Progenitor cell of endocrine pancreas (in vitro differentiated cells): ENCODE measurements at regions not wholly inside any gene's neighbourhood (a gene's known extent, or its start where the extent isn't known, plus 50 kb on each side); places are given as distances from the start of the nearest gene placed in this dataset.

Experiments used
- DNase-seq: peaks from one replicate; pipeline ENCODE4 v3.0.0; 2021; ENCODE audit warnings: low spot score; ENCODE audit not compliant: unreplicated experiment
- H3K27ac Mint-ChIP-seq: 2 replicates; pipeline ENCODE4 v1.8.0; 2021; ENCODE audit warnings: mild to moderate bottlenecking, moderate library complexity, mixed read lengths
- H3K27me3 Mint-ChIP-seq: 2 replicates; pipeline ENCODE4 v1.8.0; 2021; ENCODE audit warnings: mixed read lengths
- H3K36me3 Mint-ChIP-seq: 2 replicates; pipeline ENCODE4 v1.8.0; 2022; ENCODE audit warnings: mixed read lengths; ENCODE audit not compliant: insufficient read depth
- H3K4me1 Mint-ChIP-seq: 2 replicates; pipeline ENCODE4 v1.8.0; 2021; ENCODE audit warnings: low read depth, mixed read lengths
- H3K4me3 Mint-ChIP-seq: 2 replicates; pipeline ENCODE4 v1.8.0; 2021; ENCODE audit warnings: low read depth, mild to moderate bottlenecking, moderate library complexity, mixed read lengths
- H3K9me3 Mint-ChIP-seq: 2 replicates; pipeline ENCODE4 v1.8.0; 2021; ENCODE audit warnings: low read depth, mixed read lengths
- TF ChIP-seq, protein P1 (sequence below): fragments of 200-600 bp; sonication (generic); IDR thresholded peaks from one replicate; pipeline ENCODE4 v1.5.0; 2021; ENCODE audit warnings: antibody characterized with exemption, mild to moderate bottlenecking; ENCODE audit not compliant: unreplicated experiment

DNA sequence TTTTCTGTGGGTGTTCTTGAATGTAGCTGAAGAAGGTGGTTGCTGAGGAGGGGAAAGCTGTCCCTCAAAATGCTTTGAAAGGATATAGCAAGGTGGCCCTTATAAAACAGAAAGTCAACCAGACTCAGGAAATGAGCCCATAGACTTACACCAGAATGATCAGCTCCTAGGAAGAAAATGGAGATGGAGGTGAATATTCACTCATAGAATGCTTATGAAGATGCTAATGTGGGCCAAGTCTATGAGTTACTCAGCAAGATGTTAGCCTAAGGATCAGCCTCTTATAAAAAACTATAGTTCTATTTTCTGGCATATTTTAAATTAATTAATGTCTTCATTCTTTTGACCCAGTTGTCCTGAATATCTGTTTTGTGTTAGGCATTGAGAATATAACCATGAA is 1054.0 kb downstream of the AGBL1 start:
- Mint-ChIP-seq H3K27ac (no peak overlapping the region), H3K4me3 (no peak overlapping the region), H3K9me3 (no peaks in the 10 kb centered on the region), H3K36me3 (no peaks in the 10 kb centered on the region), H3K4me1 (no peaks in the 10 kb centered on the region), H3K27me3 (no peaks in the 10 kb centered on the region)
- TF ChIP-seq, protein P1, sequence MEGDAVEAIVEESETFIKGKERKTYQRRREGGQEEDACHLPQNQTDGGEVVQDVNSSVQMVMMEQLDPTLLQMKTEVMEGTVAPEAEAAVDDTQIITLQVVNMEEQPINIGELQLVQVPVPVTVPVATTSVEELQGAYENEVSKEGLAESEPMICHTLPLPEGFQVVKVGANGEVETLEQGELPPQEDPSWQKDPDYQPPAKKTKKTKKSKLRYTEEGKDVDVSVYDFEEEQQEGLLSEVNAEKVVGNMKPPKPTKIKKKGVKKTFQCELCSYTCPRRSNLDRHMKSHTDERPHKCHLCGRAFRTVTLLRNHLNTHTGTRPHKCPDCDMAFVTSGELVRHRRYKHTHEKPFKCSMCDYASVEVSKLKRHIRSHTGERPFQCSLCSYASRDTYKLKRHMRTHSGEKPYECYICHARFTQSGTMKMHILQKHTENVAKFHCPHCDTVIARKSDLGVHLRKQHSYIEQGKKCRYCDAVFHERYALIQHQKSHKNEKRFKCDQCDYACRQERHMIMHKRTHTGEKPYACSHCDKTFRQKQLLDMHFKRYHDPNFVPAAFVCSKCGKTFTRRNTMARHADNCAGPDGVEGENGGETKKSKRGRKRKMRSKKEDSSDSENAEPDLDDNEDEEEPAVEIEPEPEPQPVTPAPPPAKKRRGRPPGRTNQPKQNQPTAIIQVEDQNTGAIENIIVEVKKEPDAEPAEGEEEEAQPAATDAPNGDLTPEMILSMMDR, result no peak
- no peak for DNase-seq

- H3K4me3 Mint-ChIP-seq, result no peak overlapping the region
- DNase-seq, result no peak
- TF ChIP-seq, protein P1, result no peak
- no peak overlapping the region for H3K27ac Mint-ChIP-seq
- no peaks in the 10 kb centered on the region for H3K9me3 Mint-ChIP-seq
- H3K4me1 Mint-ChIP-seq, result no peaks in the 10 kb centered on the region
- no peaks in the 10 kb centered on the region for H3K36me3 Mint-ChIP-seq
- no peaks in the 10 kb centered on the region for H3K27me3 Mint-ChIP-seq
Observed at GRCh38 chr15:87131067-87131466, 1051.4 kb downstream of the AGBL1 start.

- no peaks in the 10 kb centered on the region for H3K36me3 Mint-ChIP-seq
- H3K27me3 Mint-ChIP-seq, result no peaks in the 10 kb centered on the region
- no peaks in the 10 kb centered on the region for H3K9me3 Mint-ChIP-seq
- H3K27ac Mint-ChIP-seq, result no peak overlapping the region
- H3K4me3 Mint-ChIP-seq, result no peak overlapping the region
- DNase-seq, result no peak
- H3K4me1 Mint-ChIP-seq, result no peaks in the 10 kb centered on the region
- TF ChIP-seq, protein P1, result no peak
Observed at GRCh38 chr15:87129916-87130315, 1050.2 kb downstream of the AGBL1 start.

GRCh38 chr15:87123676-87124382 is 1044.2 kb downstream of the AGBL1 start:
- no peak overlapping the region for H3K27ac Mint-ChIP-seq
- TF ChIP-seq, protein P1, result no peak
- no peaks in the 10 kb centered on the region for H3K36me3 Mint-ChIP-seq
- H3K4me3 Mint-ChIP-seq, result no peak overlapping the region
- H3K4me1 Mint-ChIP-seq, result no peaks in the 10 kb centered on the region
- DNase-seq, result no peak
- H3K9me3 Mint-ChIP-seq, result no peaks in the 10 kb centered on the region
- H3K27me3 Mint-ChIP-seq, result no peaks in the 10 kb centered on the region

GRCh38 chr15:87121336-87121735 is 1041.7 kb downstream of the AGBL1 start:
- no peaks in the 10 kb centered on the region for H3K4me1 Mint-ChIP-seq
- DNase-seq, result no peak
- no peaks in the 10 kb centered on the region for H3K27me3 Mint-ChIP-seq
- H3K9me3 Mint-ChIP-seq, result no peaks in the 10 kb centered on the region
- H3K27ac Mint-ChIP-seq, result no peak overlapping the region
- no peak overlapping the region for H3K4me3 Mint-ChIP-seq
- H3K36me3 Mint-ChIP-seq, result no peaks in the 10 kb centered on the region
- TF ChIP-seq, protein P1, result no peak
